GM23338 (cell line): ENCODE measurements at regions not wholly inside any gene's neighbourhood (a gene's known extent, or its start where the extent isn't known, plus 50 kb on each side); places are given as distances from the start of the nearest gene placed in this dataset.

Experiments
- CREB1 ChIP-seq: fragments of 250-450 bp; sonication (Bioruptor Pico); IDR thresholded peaks from 2 replicates; pipeline ENCODE4 v1.5.0; 2020; ENCODE audit warnings: low read depth, mild to moderate bottlenecking, moderate library complexity
- EZH2 ChIP-seq: fragments of 200-600 bp; sonication (generic); IDR thresholded peaks from one replicate; pipeline ENCODE4 v1.8.0; 2017; ENCODE audit warnings: antibody characterized with exemption, mild to moderate bottlenecking, low read depth; ENCODE audit not compliant: unreplicated experiment
- EZH2phosphoT487 ChIP-seq: fragments of 200-600 bp; sonication (generic); IDR thresholded peaks from one replicate; pipeline ENCODE4 v1.8.1; 2018; ENCODE audit warnings: antibody characterized with exemption; ENCODE audit not compliant: unreplicated experiment
- JUNB ChIP-seq: IDR thresholded peaks from one replicate; pipeline ENCODE4 v1.6.1; 2016; ENCODE audit warnings: antibody characterized with exemption; ENCODE audit not compliant: unreplicated experiment
- NANOG ChIP-seq: IDR thresholded peaks from 2 replicates; pipeline ENCODE4 v1.6.1; 2016; ENCODE audit warnings: antibody characterized with exemption, borderline replicate concordance
- POLR2AphosphoS5 ChIP-seq: IDR thresholded peaks from 2 replicates; pipeline ENCODE4 v1.6.1; 2016; ENCODE audit warnings: antibody characterized with exemption, low read depth
- ZNF114 ChIP-seq: fragments of 250-450 bp; sonication (Bioruptor Pico); IDR thresholded peaks from 2 replicates; pipeline ENCODE4 v1.5.0; 2020; ENCODE audit warnings: mild to moderate bottlenecking, moderate library complexity
- ZNF331 ChIP-seq: fragments of 250-450 bp; sonication (Bioruptor Pico); IDR thresholded peaks from 2 replicates; pipeline ENCODE4 v1.5.0; 2020; ENCODE audit warnings: low read depth, mild to moderate bottlenecking, moderate library complexity
- TF ChIP-seq, protein P1 (sequence below), 2 experiments: fragments of 200-600 bp in 1 of 2; sonication (generic) in 1 of 2; conservative IDR thresholded peaks; 2 replicates each; pipeline versions ENCODE4 v1.5.1 to v1.6.1; 2016 to 2017; ENCODE audit warnings: antibody characterized with exemption in 2 of 2, low read depth in 2 of 2, mild to moderate bottlenecking in 2 of 2, moderate library complexity in 1 of 2
- TF ChIP-seq, protein P2 (sequence below): IDR thresholded peaks from one replicate; pipeline ENCODE4 v1.6.1; 2018; ENCODE audit warnings: antibody characterized with exemption; ENCODE audit not compliant: unreplicated experiment

DNA sequence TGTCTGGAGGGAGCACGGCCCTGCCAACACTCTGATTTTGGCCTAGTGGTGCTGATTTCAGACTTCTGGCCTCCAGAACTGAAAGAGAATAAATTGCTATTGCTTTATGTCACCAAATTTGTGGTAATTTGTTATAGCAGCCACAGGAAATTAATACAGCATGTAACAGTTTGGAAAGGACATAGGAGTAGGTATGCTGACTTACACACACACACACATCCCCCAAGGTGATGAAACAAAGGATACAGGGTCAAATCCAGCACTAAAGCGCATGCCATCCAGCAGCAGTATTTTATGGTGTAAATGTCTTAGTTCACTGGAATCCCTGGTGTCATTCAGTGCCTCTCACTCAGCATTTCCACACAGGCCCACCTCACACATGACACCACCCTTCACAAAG is 72.2 kb upstream of the MAN1A2 start:
- TF ChIP-seq, protein P1, sequence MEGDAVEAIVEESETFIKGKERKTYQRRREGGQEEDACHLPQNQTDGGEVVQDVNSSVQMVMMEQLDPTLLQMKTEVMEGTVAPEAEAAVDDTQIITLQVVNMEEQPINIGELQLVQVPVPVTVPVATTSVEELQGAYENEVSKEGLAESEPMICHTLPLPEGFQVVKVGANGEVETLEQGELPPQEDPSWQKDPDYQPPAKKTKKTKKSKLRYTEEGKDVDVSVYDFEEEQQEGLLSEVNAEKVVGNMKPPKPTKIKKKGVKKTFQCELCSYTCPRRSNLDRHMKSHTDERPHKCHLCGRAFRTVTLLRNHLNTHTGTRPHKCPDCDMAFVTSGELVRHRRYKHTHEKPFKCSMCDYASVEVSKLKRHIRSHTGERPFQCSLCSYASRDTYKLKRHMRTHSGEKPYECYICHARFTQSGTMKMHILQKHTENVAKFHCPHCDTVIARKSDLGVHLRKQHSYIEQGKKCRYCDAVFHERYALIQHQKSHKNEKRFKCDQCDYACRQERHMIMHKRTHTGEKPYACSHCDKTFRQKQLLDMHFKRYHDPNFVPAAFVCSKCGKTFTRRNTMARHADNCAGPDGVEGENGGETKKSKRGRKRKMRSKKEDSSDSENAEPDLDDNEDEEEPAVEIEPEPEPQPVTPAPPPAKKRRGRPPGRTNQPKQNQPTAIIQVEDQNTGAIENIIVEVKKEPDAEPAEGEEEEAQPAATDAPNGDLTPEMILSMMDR (conservative IDR thresholded peaks at IDR 0.05; ENCODE audit: low read depth in 2 of 2), result no peak
- TF ChIP-seq EZH2phosphoT487, result no peak
- no peak for TF ChIP-seq EZH2
- no peak for TF ChIP-seq POLR2AphosphoS5
- TF ChIP-seq ZNF331 (CRISPR knock-in tag), result no peak
- TF ChIP-seq, protein P2, sequence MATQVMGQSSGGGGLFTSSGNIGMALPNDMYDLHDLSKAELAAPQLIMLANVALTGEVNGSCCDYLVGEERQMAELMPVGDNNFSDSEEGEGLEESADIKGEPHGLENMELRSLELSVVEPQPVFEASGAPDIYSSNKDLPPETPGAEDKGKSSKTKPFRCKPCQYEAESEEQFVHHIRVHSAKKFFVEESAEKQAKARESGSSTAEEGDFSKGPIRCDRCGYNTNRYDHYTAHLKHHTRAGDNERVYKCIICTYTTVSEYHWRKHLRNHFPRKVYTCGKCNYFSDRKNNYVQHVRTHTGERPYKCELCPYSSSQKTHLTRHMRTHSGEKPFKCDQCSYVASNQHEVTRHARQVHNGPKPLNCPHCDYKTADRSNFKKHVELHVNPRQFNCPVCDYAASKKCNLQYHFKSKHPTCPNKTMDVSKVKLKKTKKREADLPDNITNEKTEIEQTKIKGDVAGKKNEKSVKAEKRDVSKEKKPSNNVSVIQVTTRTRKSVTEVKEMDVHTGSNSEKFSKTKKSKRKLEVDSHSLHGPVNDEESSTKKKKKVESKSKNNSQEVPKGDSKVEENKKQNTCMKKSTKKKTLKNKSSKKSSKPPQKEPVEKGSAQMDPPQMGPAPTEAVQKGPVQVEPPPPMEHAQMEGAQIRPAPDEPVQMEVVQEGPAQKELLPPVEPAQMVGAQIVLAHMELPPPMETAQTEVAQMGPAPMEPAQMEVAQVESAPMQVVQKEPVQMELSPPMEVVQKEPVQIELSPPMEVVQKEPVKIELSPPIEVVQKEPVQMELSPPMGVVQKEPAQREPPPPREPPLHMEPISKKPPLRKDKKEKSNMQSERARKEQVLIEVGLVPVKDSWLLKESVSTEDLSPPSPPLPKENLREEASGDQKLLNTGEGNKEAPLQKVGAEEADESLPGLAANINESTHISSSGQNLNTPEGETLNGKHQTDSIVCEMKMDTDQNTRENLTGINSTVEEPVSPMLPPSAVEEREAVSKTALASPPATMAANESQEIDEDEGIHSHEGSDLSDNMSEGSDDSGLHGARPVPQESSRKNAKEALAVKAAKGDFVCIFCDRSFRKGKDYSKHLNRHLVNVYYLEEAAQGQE, result no peak
- TF ChIP-seq CREB1 (CRISPR knock-in tag), result no peak
- no peak for TF ChIP-seq JUNB
- no peak for TF ChIP-seq NANOG
- no peak for TF ChIP-seq ZNF114 (CRISPR knock-in tag)
